Fibroblast of the aortic adventitia (primary cell): ENCODE measurements at regions not wholly inside any gene's neighbourhood (a gene's known extent, or its start where the extent isn't known, plus 50 kb on each side); places are given as distances from the start of the nearest gene placed in this dataset.

Experiments used
- DNase-seq: peaks from one replicate; pipeline ENCODE4 v3.0.0-alpha.2; 2010; ENCODE audit warnings: low read depth
- H3K4me3 ChIP-seq: 2 replicates; pipeline ENCODE4 v1.5.1; 2011; ENCODE audit warnings: low read depth, mild to moderate bottlenecking, control low read depth, low read length, moderate library complexity
- CTCF ChIP-seq: IDR thresholded peaks from 2 replicates; pipeline ENCODE4 v1.5.1; 2011; ENCODE audit warnings: mild to moderate bottlenecking, low read length, control low read depth, inconsistent platforms; ENCODE audit not compliant: insufficient read depth

GRCh38 chr4:128560754-128561495 is 248.6 kb upstream of the JADE1 start:
- H3K4me3 ChIP-seq: no peak overlapping the region
- no peak for TF ChIP-seq CTCF
- DNase-seq: no peak

- peak; percentile 84 for DNase-seq
- TF ChIP-seq CTCF: no peak
- H3K4me3 ChIP-seq: no peak overlapping the region
Observed at GRCh38 chr4:128558896-128559679, 250.4 kb upstream of the JADE1 start.

GRCh38 chr4:128556756-128557155 is 252.7 kb upstream of the JADE1 start:
- DNase-seq: no peak
- no peak overlapping the region for H3K4me3 ChIP-seq
- no peak for TF ChIP-seq CTCF

- peak overlapping the region; percentile 74 for H3K4me3 ChIP-seq
- no peak for DNase-seq
- no peak for TF ChIP-seq CTCF
Observed at GRCh38 chr4:128553686-128554515, 255.6 kb upstream of the JADE1 start.

- no peak for DNase-seq
- TF ChIP-seq CTCF: no peak
- peak overlapping the region; percentile 74 for H3K4me3 ChIP-seq
Observed at GRCh38 chr4:128552586-128552907, 257.0 kb upstream of the JADE1 start.

GRCh38 chr4:128551280-128551679 is 258.2 kb upstream of the JADE1 start:
- no peak for DNase-seq
- H3K4me3 ChIP-seq: no peak overlapping the region
- no peak for TF ChIP-seq CTCF
